PC-9 (cell line): ENCODE measurements at regions not wholly inside any gene's neighbourhood (a gene's known extent, or its start where the extent isn't known, plus 50 kb on each side); places are given as distances from the start of the nearest gene placed in this dataset.

Experiments
- BruUV-seq: library from RNA; stranded (reverse); fragments of 400-500 nt; replicated peaks from 2 replicates; lab custom pipeline; 2021; lab: Mats Ljungman, UMichigan
- CTCF ChIA-PET: fragments of 300-600 bp; sonication (Branson Sonifier 250); formaldehyde crosslinking; loops from one replicate; lab custom pipeline; 2022; ENCODE audit warnings: antibody characterized with exemption; lab: Charles Lee
- POLR2A ChIA-PET: fragments of 300-600 bp; sonication (Branson Sonifier 250); formaldehyde crosslinking; loops from one replicate; lab custom pipeline; 2022; ENCODE audit warnings: antibody characterized with exemption; ENCODE audit not compliant: unreplicated experiment; lab: Charles Lee
- DNase-seq, 2 experiments: peaks; one replicate each; pipeline versions ENCODE4 v3.0.0 to v3.0.0-alpha.2; 2015 to 2022; ENCODE audit warnings: mixed read lengths in 1 of 2
- H2AFZ ChIP-seq: fragments of 200-600 bp; sonication (generic); 2 replicates; pipeline ENCODE4 v1.8.1; 2017; ENCODE audit warnings: antibody characterized with exemption
- H3F3A ChIP-seq: fragments of 200-600 bp; sonication (generic); 2 replicates; pipeline ENCODE4 v1.8.1; 2017; ENCODE audit warnings: antibody characterized with exemption, mild to moderate bottlenecking, low read depth; ENCODE audit not compliant: insufficient read depth
- H3K27ac ChIP-seq: fragments of 200-600 bp; sonication (generic); 2 replicates; pipeline ENCODE4 v1.6.1; 2016; ENCODE audit warnings: mixed run types
- H3K27me3 ChIP-seq: fragments of 200-600 bp; sonication (generic); 2 replicates; pipeline ENCODE4 v1.6.1; 2016; ENCODE audit warnings: low read depth, mixed run types; ENCODE audit not compliant: insufficient read depth
- H3K36me3 ChIP-seq: fragments of 200-600 bp; sonication (generic); 2 replicates; pipeline ENCODE4 v1.6.1; 2016; ENCODE audit warnings: low read depth, mixed run types
- H3K4me1 ChIP-seq: fragments of 200-600 bp; sonication (generic); replicated peaks from 2 replicates; pipeline ENCODE4 v1.6.1; 2016; ENCODE audit warnings: mixed run types; ENCODE audit not compliant: insufficient read depth
- H3K4me2 ChIP-seq: fragments of 200-600 bp; sonication (generic); 2 replicates; pipeline ENCODE4 v1.6.1; 2017; ENCODE audit warnings: mixed run types
- H3K4me3 ChIP-seq: fragments of 200-600 bp; sonication (generic); 2 replicates; pipeline ENCODE4 v1.6.1; 2016; ENCODE audit warnings: mixed run types
- H3K79me2 ChIP-seq: fragments of 200-600 bp; sonication (generic); 2 replicates; pipeline ENCODE4 v1.6.1; 2017; ENCODE audit warnings: low read depth, mixed run types
- H3K9me2 ChIP-seq: fragments of 200-600 bp; sonication (generic); 2 replicates; pipeline ENCODE4 v1.8.1; 2017; ENCODE audit warnings: mild to moderate bottlenecking; ENCODE audit not compliant: insufficient read depth
- H3K9me3 ChIP-seq: fragments of 200-600 bp; sonication (generic); 2 replicates; pipeline ENCODE4 v1.8.1; 2016; ENCODE audit warnings: low read depth; ENCODE audit not compliant: insufficient read depth
- H4K20me1 ChIP-seq: fragments of 200-600 bp; sonication (generic); 2 replicates; pipeline ENCODE4 v1.8.1; 2017; ENCODE audit not compliant: insufficient read depth
- EZH2 ChIP-seq: fragments of 200-600 bp; sonication (generic); IDR thresholded peaks from 2 replicates; pipeline ENCODE4 v1.8.0; 2017; ENCODE audit warnings: antibody characterized with exemption, low read depth
- intact Hi-C: fragments of 100-400 bp; cut with micrococcal nuclease; formaldehyde crosslinking; loops from one replicate; pipeline ENCODE4 v1.10.0; 2022; ENCODE audit not compliant: unreplicated experiment
- TF ChIP-seq, protein P1 (sequence below): fragments of 200-600 bp; sonication (generic); conservative IDR thresholded peaks from 2 replicates; pipeline ENCODE4 v1.6.1; 2017; ENCODE audit warnings: mixed run types, antibody characterized with exemption, mild to moderate bottlenecking, moderate library complexity

DNA sequence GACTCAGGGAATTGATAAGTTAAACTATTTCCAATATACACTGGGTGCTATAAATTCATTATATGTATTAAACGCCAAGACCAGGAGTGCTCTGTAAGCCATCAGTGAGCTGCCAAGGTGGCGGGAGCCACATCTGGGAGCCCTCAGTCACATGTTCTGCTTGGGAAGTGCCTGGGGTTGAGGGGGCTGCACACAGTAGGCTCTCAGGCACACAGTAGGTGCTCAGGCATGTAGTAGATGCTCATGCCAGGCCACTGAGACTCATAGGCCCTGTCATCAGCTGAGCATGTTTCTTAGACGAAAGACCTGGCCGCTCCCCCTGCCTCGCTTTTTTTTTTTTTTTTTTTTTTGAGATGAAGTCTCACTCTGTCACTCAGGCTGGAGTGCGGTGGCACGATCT lies 83.3 kb upstream of the BHLHE23 start:
- intact Hi-C loops, result no loop called here
- Histone ChIP-seq H3K4me3 (no peak overlapping the region), H4K20me1 (no peaks in the 10 kb centered on the region; the same call in none of the 2 replicates), H3K9me2 (no peaks in the 10 kb centered on the region), H3K36me3 (no peaks in the 10 kb centered on the region), H2AFZ (no peak overlapping the region), H3F3A (peaks cover 5% of the 10 kb centered on the region; the same call in 1 of the 2 replicates), H3K4me2 (no peak overlapping the region), H3K27ac (no peak overlapping the region), H3K79me2 (no peaks in the 10 kb centered on the region), H3K27me3 (peaks cover 88% of the 10 kb centered on the region), H3K9me3 (no peaks in the 10 kb centered on the region), H3K4me1 (0 out of 2 replicates have a peak, but pooled peaks cover 10% of the 10 kb centered on the region)
- CTCF ChIA-PET, result no interaction called here
- DNase-seq, result no peak
- no TSS peak for BruUV-seq
- TF ChIP-seq, protein P1, sequence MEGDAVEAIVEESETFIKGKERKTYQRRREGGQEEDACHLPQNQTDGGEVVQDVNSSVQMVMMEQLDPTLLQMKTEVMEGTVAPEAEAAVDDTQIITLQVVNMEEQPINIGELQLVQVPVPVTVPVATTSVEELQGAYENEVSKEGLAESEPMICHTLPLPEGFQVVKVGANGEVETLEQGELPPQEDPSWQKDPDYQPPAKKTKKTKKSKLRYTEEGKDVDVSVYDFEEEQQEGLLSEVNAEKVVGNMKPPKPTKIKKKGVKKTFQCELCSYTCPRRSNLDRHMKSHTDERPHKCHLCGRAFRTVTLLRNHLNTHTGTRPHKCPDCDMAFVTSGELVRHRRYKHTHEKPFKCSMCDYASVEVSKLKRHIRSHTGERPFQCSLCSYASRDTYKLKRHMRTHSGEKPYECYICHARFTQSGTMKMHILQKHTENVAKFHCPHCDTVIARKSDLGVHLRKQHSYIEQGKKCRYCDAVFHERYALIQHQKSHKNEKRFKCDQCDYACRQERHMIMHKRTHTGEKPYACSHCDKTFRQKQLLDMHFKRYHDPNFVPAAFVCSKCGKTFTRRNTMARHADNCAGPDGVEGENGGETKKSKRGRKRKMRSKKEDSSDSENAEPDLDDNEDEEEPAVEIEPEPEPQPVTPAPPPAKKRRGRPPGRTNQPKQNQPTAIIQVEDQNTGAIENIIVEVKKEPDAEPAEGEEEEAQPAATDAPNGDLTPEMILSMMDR, result no peak
- POLR2A ChIA-PET, result no interaction called here

DNA sequence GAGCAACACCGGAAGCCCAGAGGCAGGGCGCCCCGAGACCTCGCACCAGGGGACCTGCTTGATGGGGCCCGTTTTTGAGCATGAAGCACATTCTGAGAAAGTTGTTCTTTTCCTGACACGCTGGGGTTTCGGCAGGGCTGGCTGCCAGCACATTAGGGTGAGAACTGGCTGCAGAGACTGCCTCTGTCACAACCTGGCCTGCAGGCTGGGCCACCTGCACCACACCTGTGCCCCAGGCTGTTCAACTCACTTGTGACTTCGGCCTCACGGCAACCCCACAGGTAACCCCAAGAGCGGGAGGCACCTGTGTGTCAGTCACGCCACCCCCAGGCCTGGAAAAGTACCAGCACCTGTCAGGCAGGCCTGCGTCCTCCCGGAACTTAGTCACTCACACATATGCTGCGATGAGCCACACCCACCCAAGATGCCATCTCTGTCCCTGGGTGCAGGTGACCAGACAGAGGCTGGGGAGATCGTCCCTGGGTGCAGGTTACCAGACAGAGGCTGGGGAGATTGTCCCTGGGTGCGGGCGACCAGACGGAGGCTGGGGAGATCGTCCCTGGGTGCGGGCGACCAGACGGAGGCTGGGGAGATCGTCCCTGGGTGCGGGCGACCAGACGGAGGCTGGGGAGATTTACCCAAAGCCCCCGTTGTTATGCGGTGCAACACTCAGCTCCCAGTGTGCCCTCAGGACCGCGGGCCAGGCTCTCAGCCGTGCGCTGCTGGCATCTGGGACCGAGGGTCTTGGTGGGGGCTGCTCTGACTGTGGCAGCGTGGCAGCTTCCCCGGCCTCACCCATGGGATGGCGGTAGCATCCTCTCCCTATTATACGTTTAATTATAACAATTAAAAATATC lies 82.5 kb upstream of the BHLHE23 start:
- H3K9me2 ChIP-seq, result no peaks in the 10 kb centered on the region
- BruUV-seq, result no TSS peak
- H2AFZ ChIP-seq, result no peak overlapping the region
- CTCF ChIA-PET, result no interaction called here
- peak; percentile 83 to 88 for DNase-seq
- H3K4me1 ChIP-seq, result 0 out of 2 replicates have a peak, but pooled peaks cover 10% of the 10 kb centered on the region
- TF ChIP-seq EZH2, result no peak
- TF ChIP-seq, protein P1, result no peak
- peak overlapping the region; percentile 25; the same call in 1 of the 2 replicates for H3K4me2 ChIP-seq
- intact Hi-C loops, result no loop called here
- H3K36me3 ChIP-seq, result no peaks in the 10 kb centered on the region
- peaks cover 5% of the 10 kb centered on the region; the same call in 1 of the 2 replicates for H3F3A ChIP-seq
- no peak overlapping the region for H3K4me3 ChIP-seq
- H3K9me3 ChIP-seq, result no peaks in the 10 kb centered on the region
- POLR2A ChIA-PET, result no interaction called here
- H4K20me1 ChIP-seq, result no peaks in the 10 kb centered on the region; the same call in none of the 2 replicates
- H3K79me2 ChIP-seq, result no peaks in the 10 kb centered on the region
- peaks cover 88% of the 10 kb centered on the region for H3K27me3 ChIP-seq
- H3K27ac ChIP-seq, result no peak overlapping the region

DNA sequence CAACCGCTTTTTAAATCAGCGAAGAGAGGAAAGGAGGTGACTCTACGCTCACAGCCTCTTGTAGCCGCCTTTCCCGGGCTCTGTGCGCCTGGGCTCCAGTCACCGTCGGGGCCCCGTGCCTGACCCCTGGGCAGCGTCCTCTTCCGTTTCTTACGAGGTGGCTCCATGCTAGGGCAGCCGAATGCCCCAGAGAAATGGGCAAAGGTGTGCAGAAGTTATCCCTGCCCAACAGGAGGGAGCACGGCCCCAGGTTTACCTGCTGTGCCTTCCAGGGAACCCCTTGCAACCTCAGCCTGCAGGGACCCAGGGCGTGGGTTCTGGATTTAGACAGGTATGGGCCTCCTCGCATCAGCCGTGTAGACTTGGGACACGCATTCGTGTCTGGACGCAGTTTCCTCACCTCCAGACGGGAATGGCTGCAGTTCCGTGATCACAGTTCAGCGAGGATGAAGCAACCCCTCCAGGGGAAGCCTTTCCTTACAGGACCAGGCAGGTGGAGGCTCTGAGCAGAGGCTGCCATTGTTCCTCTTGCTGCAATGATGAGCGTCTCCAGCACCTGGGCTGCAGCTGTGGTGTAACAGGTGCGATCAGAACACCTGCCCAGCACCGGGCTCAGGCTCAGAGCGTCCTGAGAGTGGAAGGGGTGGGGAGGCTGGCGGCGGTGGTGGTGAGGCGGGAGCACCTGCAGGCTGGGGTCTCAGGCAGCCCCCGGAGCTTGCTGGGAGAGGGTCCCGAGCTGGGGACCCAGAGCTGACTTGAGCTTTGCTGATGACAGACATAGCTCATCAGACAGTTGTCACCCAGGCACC lies 81.3 kb upstream of the BHLHE23 start:
- POLR2A ChIA-PET, result no interaction called here
- H3K79me2 ChIP-seq, result no peaks in the 10 kb centered on the region
- TF ChIP-seq, protein P1, result no peak
- no peak for TF ChIP-seq EZH2
- CTCF ChIA-PET, result interaction anchor here (0.5 kb wide), 1 partner anchor 588 kb away, joined by 4 read pairs; no protein-coding TSS in a partner anchor
- H4K20me1 ChIP-seq, result no peaks in the 10 kb centered on the region; the same call in none of the 2 replicates
- H3K9me2 ChIP-seq, result no peaks in the 10 kb centered on the region
- no peak overlapping the region for H3K27ac ChIP-seq
- no peak overlapping the region for H3K4me2 ChIP-seq
- H3K9me3 ChIP-seq, result no peaks in the 10 kb centered on the region
- DNase-seq, result no peak
- H3K27me3 ChIP-seq, result peaks cover 98% of the 10 kb centered on the region
- no TSS peak for BruUV-seq
- H3K36me3 ChIP-seq, result no peaks in the 10 kb centered on the region
- 0 out of 2 replicates have a peak, but pooled peaks cover 10% of the 10 kb centered on the region for H3K4me1 ChIP-seq
- peaks cover 5% of the 10 kb centered on the region; the same call in 1 of the 2 replicates for H3F3A ChIP-seq
- H3K4me3 ChIP-seq, result no peak overlapping the region
- no peak overlapping the region for H2AFZ ChIP-seq
- intact Hi-C loops, result no loop called here
